CD14-positive monocyte (primary cell): ENCODE measurements at regions not wholly inside any gene's neighbourhood (a gene's known extent, or its start where the extent isn't known, plus 50 kb on each side); places are given as distances from the start of the nearest gene placed in this dataset.

ENCODE experiments used
- DNase-seq, 3 donors: peaks; one replicate each; pipeline ENCODE4 v3.0.0-alpha.2; 2011 to 2022
- H2AFZ ChIP-seq: 2 replicates; pipeline ENCODE4 v1.6.0; 2012; ENCODE audit warnings: mild to moderate bottlenecking, low read depth, low read length, inconsistent platforms; ENCODE audit not compliant: insufficient read depth, poor library complexity, severe bottlenecking
- H3K27ac ChIP-seq, 2 donors: 1 replicate in 1 of 2; 2 replicates in 1 of 2; pipeline ENCODE4 v1.5.1; 2012 to 2013; ENCODE audit warnings: low read length in 2 of 2, control low read depth in 1 of 2, inconsistent platforms in 1 of 2, low read depth in 1 of 2, mild to moderate bottlenecking in 1 of 2
- H3K27me3 ChIP-seq, 2 donors: one replicate each; pipeline versions ENCODE4 v1.6.0 to v1.6.1; 2011 to 2013; ENCODE audit warnings: low read length in 2 of 2; ENCODE audit not compliant: control insufficient read depth in 2 of 2, insufficient read depth in 2 of 2
- H3K36me3 ChIP-seq, 2 donors: replicated peaks in 1 of 2; 1 replicate in 1 of 2; 2 replicates in 1 of 2; pipeline versions ENCODE4 v1.5.1 to v1.6.1; 2012 to 2013; ENCODE audit warnings: low read length in 2 of 2, control low read depth in 1 of 2, inconsistent platforms in 1 of 2, mild to moderate bottlenecking in 1 of 2; ENCODE audit not compliant: insufficient read depth in 2 of 2, control insufficient read depth in 1 of 2
- H3K4me1 ChIP-seq, 2 donors: 1 replicate in 1 of 2; 2 replicates in 1 of 2; pipeline versions ENCODE4 v1.5.1 to v1.6.1; 2012 to 2013; ENCODE audit warnings: low read length in 2 of 2, control low read depth in 1 of 2, inconsistent platforms in 1 of 2, mild to moderate bottlenecking in 1 of 2, moderate library complexity in 1 of 2; ENCODE audit not compliant: insufficient read depth in 2 of 2, control insufficient read depth in 1 of 2
- H3K4me2 ChIP-seq: replicated peaks from 2 replicates; pipeline ENCODE3; 2012; ENCODE audit warnings: low read length, moderate library complexity, mild to moderate bottlenecking; ENCODE audit not compliant: poor library complexity, severe bottlenecking; ENCODE audit errors: extremely low read depth
- H3K4me3 ChIP-seq, 3 experiments: fragments of 200-600 bp in 1 of 3; sonication (generic) in 1 of 3; replicated peaks in 1 of 3; 1 replicate in 2 of 3; 2 replicates in 1 of 3; pipeline ENCODE4 v1.5.1; 2011 to 2013; ENCODE audit warnings: low read length in 3 of 3, mild to moderate bottlenecking in 3 of 3, control low read depth in 2 of 3, low read depth in 2 of 3, inconsistent platforms in 1 of 3, moderate library complexity in 1 of 3
- H3K79me2 ChIP-seq: 2 replicates; pipeline ENCODE4 v1.6.0; 2012; ENCODE audit warnings: mild to moderate bottlenecking, control low read depth, inconsistent platforms, low read length, moderate library complexity; ENCODE audit not compliant: insufficient read depth
- H3K9ac ChIP-seq: 2 replicates; pipeline ENCODE4 v1.6.0; 2017; ENCODE audit warnings: low read length, mild to moderate bottlenecking; ENCODE audit not compliant: insufficient read depth, poor library complexity, severe bottlenecking
- H3K9me3 ChIP-seq, 2 donors: replicated peaks in 1 of 2; 1 replicate in 1 of 2; 2 replicates in 1 of 2; pipeline versions ENCODE4 v1.5.1 to v1.6.1; 2012 to 2013; ENCODE audit warnings: low read length in 2 of 2, control low read depth in 1 of 2; ENCODE audit not compliant: control insufficient read depth in 1 of 2, insufficient read depth in 1 of 2
- H4K20me1 ChIP-seq: 2 replicates; pipeline ENCODE4 v1.6.0; 2012; ENCODE audit warnings: mild to moderate bottlenecking, low read length, control low read depth, moderate library complexity; ENCODE audit not compliant: insufficient read depth
- H3K27ac Mint-ChIP-seq, 7 donors: one replicate each; pipeline ENCODE4 v1.8.0; 2020; ENCODE audit warnings: mild to moderate bottlenecking in 7 of 7, mixed read lengths in 7 of 7, moderate library complexity in 6 of 7, inconsistent platforms in 2 of 7
- H3K27me3 Mint-ChIP-seq, 3 donors: one replicate each; pipeline ENCODE4 v1.8.0; 2021 to 2022; ENCODE audit warnings: low read depth in 3 of 3, mild to moderate bottlenecking in 3 of 3, mixed read lengths in 3 of 3, moderate library complexity in 3 of 3, inconsistent platforms in 1 of 3
- H3K36me3 Mint-ChIP-seq, 2 donors: one replicate each; pipeline ENCODE4 v1.8.0; 2020; ENCODE audit warnings: mixed read lengths in 2 of 2, inconsistent platforms in 1 of 2, mild to moderate bottlenecking in 1 of 2
- H3K4me1 Mint-ChIP-seq: one replicate; pipeline ENCODE4 v1.8.0; 2020; ENCODE audit warnings: mild to moderate bottlenecking, mixed read lengths
- H3K4me3 Mint-ChIP-seq, 2 donors: one replicate each; pipeline ENCODE4 v1.8.0; 2020; ENCODE audit warnings: mild to moderate bottlenecking in 2 of 2, mixed read lengths in 2 of 2, moderate library complexity in 1 of 2
- H3K9me3 Mint-ChIP-seq, 7 donors: one replicate each; pipeline ENCODE4 v1.8.0; 2020 to 2022; ENCODE audit warnings: mixed read lengths in 7 of 7, mild to moderate bottlenecking in 6 of 7, moderate library complexity in 6 of 7, inconsistent platforms in 2 of 7
- WGBS: methylation state at CpG from one replicate; pipeline ENCODE4 v1.1.5; 2013; ENCODE audit warnings: missing lambda C conversion rate; ENCODE audit not compliant: insufficient coverage; 5-methylcytosine and 5-hydroxymethylcytosine counted together
- intact Hi-C, 2 donors: fragments of 100-400 bp; cut with micrococcal nuclease; formaldehyde crosslinking; loops; one replicate each; pipeline versions ENCODE4 v1.15.0 to v1.15.1; 2023
- TF ChIP-seq, protein P1 (sequence below): fragments of 200-600 bp; IDR thresholded peaks from one replicate; pipeline ENCODE4 v1.8.0; 2022; ENCODE audit warnings: antibody characterized with exemption, mild to moderate bottlenecking

DNA sequence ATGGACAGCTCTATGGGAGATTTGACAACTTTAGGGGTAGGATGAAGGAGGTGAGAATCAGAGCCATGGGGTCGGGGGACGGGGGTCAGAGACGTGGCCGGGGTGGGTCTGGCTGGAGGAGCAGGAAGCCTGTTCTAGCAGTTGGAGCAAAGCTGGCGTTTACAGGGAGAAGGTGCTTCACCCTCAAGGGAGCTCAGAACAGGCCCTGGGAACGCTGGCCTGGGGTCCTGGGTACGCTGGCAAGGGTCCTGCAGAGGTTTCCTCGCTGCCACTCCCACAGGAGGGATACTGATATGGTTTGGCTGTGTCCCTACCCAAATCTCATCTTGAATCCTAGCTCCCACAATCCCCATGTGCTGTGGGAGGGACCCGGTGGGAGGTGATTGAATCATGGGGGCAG lies 205.0 kb upstream of the ARL4C start:
- H3K27ac ChIP-seq = no peak overlapping the region
- H3K9me3 ChIP-seq = peaks cover 7 to 20% of the 10 kb centered on the region in 2 donors
- no peaks in the 10 kb centered on the region for H3K79me2 ChIP-seq
- Mint-ChIP-seq H3K4me3 (no peak overlapping the region), H3K27ac (no peak overlapping the region), H3K36me3 (no peaks in the 10 kb centered on the region), H3K27me3 (peaks cover 0 to 3% (median 3%) of the 10 kb centered on the region in 3 donors), H3K4me1 (no peaks in the 10 kb centered on the region), H3K9me3 (peaks cover 10 to 28% (median 20%) of the 10 kb centered on the region in 7 donors)
- H3K4me2 ChIP-seq = no peak overlapping the region
- TF ChIP-seq, protein P1, sequence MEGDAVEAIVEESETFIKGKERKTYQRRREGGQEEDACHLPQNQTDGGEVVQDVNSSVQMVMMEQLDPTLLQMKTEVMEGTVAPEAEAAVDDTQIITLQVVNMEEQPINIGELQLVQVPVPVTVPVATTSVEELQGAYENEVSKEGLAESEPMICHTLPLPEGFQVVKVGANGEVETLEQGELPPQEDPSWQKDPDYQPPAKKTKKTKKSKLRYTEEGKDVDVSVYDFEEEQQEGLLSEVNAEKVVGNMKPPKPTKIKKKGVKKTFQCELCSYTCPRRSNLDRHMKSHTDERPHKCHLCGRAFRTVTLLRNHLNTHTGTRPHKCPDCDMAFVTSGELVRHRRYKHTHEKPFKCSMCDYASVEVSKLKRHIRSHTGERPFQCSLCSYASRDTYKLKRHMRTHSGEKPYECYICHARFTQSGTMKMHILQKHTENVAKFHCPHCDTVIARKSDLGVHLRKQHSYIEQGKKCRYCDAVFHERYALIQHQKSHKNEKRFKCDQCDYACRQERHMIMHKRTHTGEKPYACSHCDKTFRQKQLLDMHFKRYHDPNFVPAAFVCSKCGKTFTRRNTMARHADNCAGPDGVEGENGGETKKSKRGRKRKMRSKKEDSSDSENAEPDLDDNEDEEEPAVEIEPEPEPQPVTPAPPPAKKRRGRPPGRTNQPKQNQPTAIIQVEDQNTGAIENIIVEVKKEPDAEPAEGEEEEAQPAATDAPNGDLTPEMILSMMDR = no peak
- H2AFZ ChIP-seq = no peak overlapping the region
- H4K20me1 ChIP-seq = no peaks in the 10 kb centered on the region
- 87% methylated on average over 7 of the region's 9 CpGs for WGBS
- intact Hi-C loops = no loop called here
- DNase-seq = no peak
- H3K27me3 ChIP-seq = no peaks in the 10 kb centered on the region
- no peaks in the 10 kb centered on the region for H3K36me3 ChIP-seq
- H3K9ac ChIP-seq = no peak overlapping the region
- H3K4me3 ChIP-seq = no peak overlapping the region
- H3K4me1 ChIP-seq = no peaks in the 10 kb centered on the region

DNA sequence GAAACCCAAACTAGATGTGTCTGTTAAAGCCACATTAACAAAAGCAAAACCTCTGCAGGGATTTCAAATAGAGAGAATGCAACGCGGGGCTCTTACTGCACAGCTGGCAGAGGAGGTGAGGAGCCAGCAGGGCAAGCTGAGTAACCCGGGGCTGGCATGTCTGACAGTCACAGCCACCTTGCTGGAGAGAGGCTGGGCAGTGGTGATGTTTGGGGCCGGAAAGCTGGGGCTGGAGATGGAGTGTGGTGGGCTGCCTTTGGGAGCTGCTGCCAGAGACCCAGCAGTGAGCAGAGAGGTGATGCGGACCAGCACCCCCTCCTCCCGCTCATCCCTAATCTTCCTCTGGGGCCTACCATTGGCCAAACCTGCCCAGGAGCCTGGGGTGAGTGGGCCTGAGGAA lies 204.5 kb upstream of the ARL4C start:
- Mint-ChIP-seq H3K27ac (peak overlapping the region in 1 of 7 donors; percentile 21), H3K36me3 (no peaks in the 10 kb centered on the region), H3K27me3 (peaks cover 0 to 3% (median 3%) of the 10 kb centered on the region in 3 donors), H3K9me3 (peaks cover 12 to 30% (median 21%) of the 10 kb centered on the region in 7 donors), H3K4me1 (no peaks in the 10 kb centered on the region), H3K4me3 (no peak overlapping the region)
- no peak for DNase-seq
- Histone ChIP-seq H4K20me1 (no peaks in the 10 kb centered on the region), H3K79me2 (no peaks in the 10 kb centered on the region), H3K27ac (no peak overlapping the region), H3K4me1 (no peaks in the 10 kb centered on the region), H3K4me2 (no peak overlapping the region), H3K27me3 (no peaks in the 10 kb centered on the region), H3K9ac (no peak overlapping the region), H3K9me3 (peaks cover 11 to 21% of the 10 kb centered on the region in 2 donors), H3K36me3 (no peaks in the 10 kb centered on the region), H2AFZ (no peak overlapping the region), H3K4me3 (no peak overlapping the region)
- TF ChIP-seq, protein P1 = no peak
- whole genome bisulfite sequencing = 91% methylated on average over 3 of the region's 6 CpGs
- intact Hi-C loops = no loop called here
